Hindlimb muscle (tissue), 1 donor: ENCODE measurements at regions not wholly inside any gene's neighbourhood (a gene's known extent, or its start where the extent isn't known, plus 50 kb on each side); places are given as distances from the start of the nearest gene placed in this dataset.

Experiments used
- DNase-seq: peaks from one replicate; pipeline ENCODE4 v3.0.0-alpha.2; 2013

DNA sequence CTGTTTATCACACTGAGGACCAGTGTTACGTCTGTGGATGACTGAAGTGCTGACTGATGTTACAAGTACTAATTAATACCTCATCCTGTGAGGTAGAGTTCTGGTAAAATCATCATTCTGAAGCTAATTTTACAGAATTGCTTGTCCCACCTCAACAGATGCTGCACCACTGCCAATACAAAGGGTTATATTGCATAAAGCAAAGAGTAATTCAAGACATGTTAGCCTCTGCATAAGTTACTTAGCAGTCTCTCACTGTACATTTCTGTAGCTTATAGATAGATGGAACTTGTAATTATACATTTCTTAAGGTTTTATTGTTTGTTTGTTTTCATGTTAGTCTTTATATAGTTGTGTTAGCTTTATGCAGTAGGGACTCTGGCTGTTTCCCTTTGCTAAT, 513.6 kb downstream of the ANXA1 start:
- no peak for DNase-seq

- no peak for DNase-seq
Measured at GRCh38 chr9:73667749-73668148, 516.1 kb downstream of the ANXA1 start.

- no peak for DNase-seq
Measured at GRCh38 chr9:73680831-73681230, 529.2 kb downstream of the ANXA1 start.

DNA sequence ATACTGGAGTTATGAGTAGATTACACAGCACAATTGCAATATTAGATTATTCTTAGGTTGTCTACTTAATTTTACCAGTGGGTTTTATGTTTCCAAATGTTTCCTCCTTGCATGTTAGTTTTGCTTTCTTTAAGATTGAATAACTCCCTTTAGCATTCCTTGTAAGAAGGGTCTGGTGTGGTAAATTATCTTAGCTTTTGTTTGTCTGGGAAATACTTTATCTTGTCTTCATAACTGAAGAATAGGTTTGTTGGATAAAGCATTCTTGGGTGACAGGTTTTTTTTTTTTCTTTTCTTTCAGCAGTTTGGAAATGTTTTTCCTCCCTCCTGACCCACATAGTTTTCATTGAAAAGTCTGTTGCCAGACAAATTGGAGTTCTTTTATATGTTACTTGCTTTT, 531.1 kb downstream of the ANXA1 start:
- no peak for DNase-seq

GRCh38 chr9:73683862-73684591, 532.4 kb downstream of the ANXA1 start:
- no peak for DNase-seq

- no peak for DNase-seq
Measured at GRCh38 chr9:73684601-73685000, 532.9 kb downstream of the ANXA1 start.

GRCh38 chr9:73685786-73686185, 534.1 kb downstream of the ANXA1 start:
- DNase-seq: no peak

- DNase-seq: no peak
Measured at GRCh38 chr9:73689051-73689870, 537.6 kb downstream of the ANXA1 start.

GRCh38 chr9:73701415-73702057, 549.9 kb downstream of the ANXA1 start:
- DNase-seq: peak; percentile 1

GRCh38 chr9:73714294-73714693, 562.6 kb downstream of the ANXA1 start:
- DNase-seq: no peak

DNA sequence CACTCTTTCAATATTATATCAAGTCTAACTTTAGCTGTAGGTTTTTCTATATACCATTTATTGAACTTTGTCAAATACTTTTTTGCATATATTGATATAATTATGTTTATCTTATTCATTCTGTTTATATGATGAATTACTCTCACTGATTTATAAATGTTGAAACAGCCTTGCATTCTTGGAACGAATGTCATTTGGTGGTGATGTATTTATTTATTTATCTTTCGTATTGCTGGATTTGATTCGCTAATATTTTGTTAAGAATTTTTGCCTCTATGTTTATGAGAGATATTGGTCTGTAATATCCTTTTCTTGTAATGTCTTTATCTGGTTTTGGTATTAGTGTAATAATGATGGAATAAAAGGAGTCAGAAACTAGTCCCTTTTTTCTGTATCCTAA, 563.9 kb downstream of the ANXA1 start:
- DNase-seq: no peak

GRCh38 chr9:73719660-73720059, 568.0 kb downstream of the ANXA1 start:
- no peak for DNase-seq

- no peak for DNase-seq
Measured at GRCh38 chr9:73720601-73721000, 568.9 kb downstream of the ANXA1 start.

DNA sequence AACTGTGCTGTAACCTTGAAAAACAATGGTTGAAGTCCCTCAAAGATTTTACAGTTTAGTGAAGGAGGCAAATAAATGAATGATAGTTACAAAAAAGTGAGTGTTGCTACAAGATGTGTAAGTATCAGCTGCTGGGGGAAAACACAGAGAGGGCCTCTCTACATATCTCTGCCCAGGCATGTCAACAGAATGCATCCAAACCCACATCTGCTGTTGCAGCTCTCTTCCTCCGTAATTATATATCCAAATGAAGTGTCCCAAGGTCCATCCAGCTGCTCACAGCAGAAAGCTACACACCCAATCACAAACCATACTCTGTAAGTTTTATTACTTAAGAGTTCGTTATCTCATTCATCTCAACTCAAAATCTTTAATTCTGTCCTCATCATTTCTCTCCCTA, 584.6 kb downstream of the ANXA1 start:
- no peak for DNase-seq

- DNase-seq: no peak
Measured at GRCh38 chr9:73738741-73739530, 587.3 kb downstream of the ANXA1 start.

- DNase-seq: no peak
Measured at GRCh38 chr9:73741316-73741715, 589.7 kb downstream of the ANXA1 start.

DNA sequence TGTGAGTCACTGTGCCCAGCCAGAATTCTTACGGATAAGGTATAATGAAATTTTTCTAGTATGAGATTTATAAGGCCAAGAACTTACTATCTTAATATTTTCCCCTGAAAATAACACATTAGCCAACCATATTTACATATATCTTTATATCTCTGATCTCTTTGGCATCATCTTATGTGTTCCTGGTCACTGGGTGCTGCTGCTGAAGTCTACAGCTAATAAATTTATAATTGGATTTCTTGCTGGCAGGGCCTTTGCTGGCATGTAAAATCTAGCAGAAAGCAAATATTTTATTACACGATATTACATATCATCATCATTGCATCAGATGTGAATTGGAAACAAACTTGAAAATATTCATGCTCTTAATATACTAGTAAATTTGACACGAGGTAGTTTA, 590.7 kb downstream of the ANXA1 start:
- no peak for DNase-seq

- no peak for DNase-seq
Measured at GRCh38 chr9:73743826-73744225, 592.2 kb downstream of the ANXA1 start.

DNA sequence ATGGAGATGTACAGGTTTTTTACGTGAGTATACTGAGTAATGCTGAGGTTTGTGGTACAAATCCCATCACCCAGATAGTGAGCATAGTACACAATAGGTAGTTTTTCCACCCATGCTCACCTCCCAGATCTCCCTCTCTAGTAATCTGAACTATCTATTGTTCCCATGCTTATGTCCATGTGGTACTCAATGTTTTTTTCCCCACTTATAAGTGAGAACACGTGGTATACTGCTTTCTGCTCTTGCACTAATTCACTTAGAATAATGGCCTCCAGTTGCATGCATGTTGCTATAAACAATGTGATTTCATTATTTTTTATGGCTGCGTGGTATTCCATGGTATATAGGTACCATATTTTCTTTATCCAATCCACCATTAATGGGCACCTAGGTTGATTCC, 593.9 kb downstream of the ANXA1 start:
- no peak for DNase-seq

GRCh38 chr9:73753171-73753570, 601.5 kb downstream of the ANXA1 start:
- no peak for DNase-seq

DNA sequence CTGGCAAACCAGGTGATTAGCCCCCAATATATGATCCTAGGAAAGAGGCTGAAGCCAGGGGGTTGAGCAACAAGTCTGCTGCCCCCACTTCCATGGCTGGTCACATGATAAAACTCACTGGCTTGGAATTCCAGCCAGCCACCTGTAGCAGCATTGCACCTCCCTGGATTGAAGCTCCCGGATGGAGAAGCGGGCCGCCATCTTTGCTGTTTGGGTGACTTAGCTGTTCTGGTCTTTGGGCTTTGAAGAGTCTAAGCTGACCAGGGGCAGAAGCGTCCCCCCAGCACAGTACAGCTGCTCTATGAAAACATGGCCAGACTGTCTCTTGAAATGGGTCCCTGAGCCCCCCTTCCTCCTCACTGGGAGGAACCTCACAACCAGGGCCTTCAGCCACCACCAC, 610.2 kb downstream of the ANXA1 start:
- DNase-seq: no peak

DNA sequence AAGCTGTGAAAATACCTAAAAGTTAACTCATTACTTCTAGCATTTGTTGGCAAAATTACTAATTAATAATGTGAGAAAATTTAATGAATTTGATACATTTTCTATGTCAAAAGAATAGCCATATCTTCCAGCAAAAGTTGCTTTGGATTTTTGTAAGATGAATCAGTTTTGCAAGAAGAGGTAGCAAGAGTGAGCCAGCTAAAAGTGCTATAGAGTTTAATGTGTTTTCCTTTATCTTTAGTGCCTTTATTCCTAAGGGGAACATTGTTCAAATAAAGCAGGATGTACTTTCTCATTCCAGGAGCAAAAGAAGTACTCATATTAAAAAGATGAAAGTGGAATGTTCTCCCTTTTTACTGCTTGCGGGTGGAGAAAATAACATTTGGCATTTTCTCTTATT, 622.2 kb downstream of the ANXA1 start:
- no peak for DNase-seq

DNA sequence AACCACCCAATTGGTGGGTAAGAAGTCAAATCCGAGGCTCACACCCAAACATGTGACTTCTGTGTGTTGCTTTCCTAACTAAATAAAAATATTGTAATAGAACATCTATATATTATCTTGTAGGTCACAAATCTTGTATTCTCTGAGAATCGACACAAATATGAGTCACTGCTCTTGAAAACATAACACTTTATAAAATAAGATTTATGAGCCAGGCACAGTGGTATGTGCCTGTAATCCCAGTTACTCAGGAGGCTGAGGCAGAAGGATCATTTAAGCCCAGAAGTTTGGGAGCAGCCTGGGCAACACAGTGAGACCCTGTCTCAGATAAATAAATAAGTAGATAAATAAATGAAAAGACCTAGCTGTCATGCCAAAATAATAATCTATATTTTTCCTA, 624.1 kb downstream of the ANXA1 start:
- DNase-seq: no peak
